GM10248 (cell line): ENCODE measurements at regions not wholly inside any gene's neighbourhood (a gene's known extent, or its start where the extent isn't known, plus 50 kb on each side); places are given as distances from the start of the nearest gene placed in this dataset.

Experiments
- CTCF ChIA-PET: fragments of 300-600 bp; sonication (Branson Sonifier 250); formaldehyde crosslinking; extraction: SDS; loops from one replicate; lab custom pipeline; 2021; ENCODE audit warnings: antibody characterized with exemption; lab: Yijun Ruan, JAX
- POLR2A ChIA-PET: fragments of 350-650 bp; sonication (Branson Sonifier 250); formaldehyde crosslinking; extraction: SDS; loops from one replicate; lab custom pipeline; 2020; ENCODE audit warnings: antibody characterized with exemption; lab: Yijun Ruan, JAX
- DNase-seq: peaks from one replicate; pipeline ENCODE4 v3.0.0; 2012; ENCODE audit errors: extremely low spot score
- CTCF ChIP-seq: IDR thresholded peaks from 2 replicates; pipeline ENCODE4 v1.5.1; 2012; ENCODE audit warnings: mild to moderate bottlenecking, low read depth; ENCODE audit errors: extremely low read depth, missing control alignments, control extremely low read depth

GRCh38 chr18:73153271-73153670 lies 285.5 kb upstream of the NETO1 start:
- POLR2A ChIA-PET: no interaction called here
- TF ChIP-seq CTCF: no peak
- CTCF ChIA-PET: no interaction called here
- no peak for DNase-seq

- ChIA-PET POLR2A (no interaction called here), CTCF (interaction anchor here (1.3 to 1.7 kb wide), 2 partner anchors 15 to 487 kb away, joined by 3 to 6 read pairs; no protein-coding TSS in a partner anchor)
- TF ChIP-seq CTCF: no peak
- DNase-seq: no peak
These were observed 283.3 kb upstream of the NETO1 start for GRCh38 chr18:73151086-73151485.

GRCh38 chr18:73150199-73150598 lies 282.4 kb upstream of the NETO1 start:
- no peak for TF ChIP-seq CTCF
- ChIA-PET CTCF (interaction anchor here (1.3 to 1.7 kb wide), 2 partner anchors 14 to 486 kb away, joined by 3 to 6 read pairs; no protein-coding TSS in a partner anchor), POLR2A (no interaction called here)
- DNase-seq: no peak

- ChIA-PET POLR2A (no interaction called here), CTCF (no interaction called here)
These were observed 279.8 kb upstream of the NETO1 start for GRCh38 chr18:73147590-73147989.

GRCh38 chr18:73144030-73144429 lies 276.2 kb upstream of the NETO1 start:
- no peak for DNase-seq
- CTCF ChIA-PET: no interaction called here
- no peak for TF ChIP-seq CTCF
- POLR2A ChIA-PET: no interaction called here

More at GRCh38 chr18:73147590-73147989, 279.8 kb upstream of the NETO1 start:
- DNase-seq: no peak
- no peak for TF ChIP-seq CTCF

GRCh38 chr18:73136134-73136533 lies 268.3 kb upstream of the NETO1 start:
- ChIA-PET POLR2A (no interaction called here), CTCF (interaction anchor here (0.9 to 3.2 kb wide), 10 partner anchors 10 to 376 kb away, joined by 3 to 39 read pairs (median 5); no protein-coding TSS in a partner anchor)
- TF ChIP-seq CTCF: peak; percentile 40
- peak; percentile 14 for DNase-seq
